ENCODE measurements at regions not wholly inside any gene's neighbourhood (a gene's known extent, or its start where the extent isn't known, plus 50 kb on each side); places are given as distances from the start of the nearest gene placed in this dataset.

DNA sequence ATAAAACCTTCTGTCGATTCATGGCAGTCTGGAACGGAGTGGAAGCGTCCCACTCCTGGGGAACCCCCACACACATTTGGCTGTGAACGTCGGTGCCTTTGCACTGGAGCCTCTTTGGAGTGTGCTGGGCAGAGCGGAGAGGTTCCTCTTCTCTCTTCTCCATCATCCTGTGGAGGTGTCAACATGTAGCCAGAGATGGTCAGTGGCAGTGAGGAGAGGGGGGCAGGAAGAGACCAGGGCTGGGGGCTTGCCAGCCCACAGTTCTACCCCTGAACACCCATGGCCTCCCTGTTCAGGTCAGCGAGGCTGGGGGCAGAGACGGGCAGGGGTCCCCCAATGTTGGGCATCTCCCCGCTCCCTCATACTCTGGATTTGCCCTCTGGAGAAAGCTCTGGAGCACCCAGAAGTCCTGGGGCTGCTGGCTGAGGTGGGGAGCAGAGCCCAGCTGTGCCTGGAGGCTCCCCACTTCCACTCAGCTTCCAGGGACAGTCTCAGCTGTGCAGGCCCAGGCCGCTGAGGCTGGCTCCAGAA is 223.7 kb downstream of the SEC14L1 start:
- TF ChIP-seq POLR2A (IDR thresholded peaks at IDR 0.05) (no peak), POLR2AphosphoS5 (IDR thresholded peaks at IDR 0.05; ENCODE audit: insufficient read depth in 1 of 2, low read depth in 1 of 2) (no peak)
- TF ChIP-seq, protein P1, sequence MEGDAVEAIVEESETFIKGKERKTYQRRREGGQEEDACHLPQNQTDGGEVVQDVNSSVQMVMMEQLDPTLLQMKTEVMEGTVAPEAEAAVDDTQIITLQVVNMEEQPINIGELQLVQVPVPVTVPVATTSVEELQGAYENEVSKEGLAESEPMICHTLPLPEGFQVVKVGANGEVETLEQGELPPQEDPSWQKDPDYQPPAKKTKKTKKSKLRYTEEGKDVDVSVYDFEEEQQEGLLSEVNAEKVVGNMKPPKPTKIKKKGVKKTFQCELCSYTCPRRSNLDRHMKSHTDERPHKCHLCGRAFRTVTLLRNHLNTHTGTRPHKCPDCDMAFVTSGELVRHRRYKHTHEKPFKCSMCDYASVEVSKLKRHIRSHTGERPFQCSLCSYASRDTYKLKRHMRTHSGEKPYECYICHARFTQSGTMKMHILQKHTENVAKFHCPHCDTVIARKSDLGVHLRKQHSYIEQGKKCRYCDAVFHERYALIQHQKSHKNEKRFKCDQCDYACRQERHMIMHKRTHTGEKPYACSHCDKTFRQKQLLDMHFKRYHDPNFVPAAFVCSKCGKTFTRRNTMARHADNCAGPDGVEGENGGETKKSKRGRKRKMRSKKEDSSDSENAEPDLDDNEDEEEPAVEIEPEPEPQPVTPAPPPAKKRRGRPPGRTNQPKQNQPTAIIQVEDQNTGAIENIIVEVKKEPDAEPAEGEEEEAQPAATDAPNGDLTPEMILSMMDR (IDR thresholded peaks at IDR 0.05) = no peak

Data from vagina (tissue), 2 donors.